ENCODE measurements at regions not wholly inside any gene's neighbourhood (a gene's known extent, or its start where the extent isn't known, plus 50 kb on each side); places are given as distances from the start of the nearest gene placed in this dataset.

GRCh38 chr3:75001330-75001729, 386.9 kb upstream of the CNTN3 start:
- no peak for ATAC-seq
- TF ChIP-seq, protein P1, sequence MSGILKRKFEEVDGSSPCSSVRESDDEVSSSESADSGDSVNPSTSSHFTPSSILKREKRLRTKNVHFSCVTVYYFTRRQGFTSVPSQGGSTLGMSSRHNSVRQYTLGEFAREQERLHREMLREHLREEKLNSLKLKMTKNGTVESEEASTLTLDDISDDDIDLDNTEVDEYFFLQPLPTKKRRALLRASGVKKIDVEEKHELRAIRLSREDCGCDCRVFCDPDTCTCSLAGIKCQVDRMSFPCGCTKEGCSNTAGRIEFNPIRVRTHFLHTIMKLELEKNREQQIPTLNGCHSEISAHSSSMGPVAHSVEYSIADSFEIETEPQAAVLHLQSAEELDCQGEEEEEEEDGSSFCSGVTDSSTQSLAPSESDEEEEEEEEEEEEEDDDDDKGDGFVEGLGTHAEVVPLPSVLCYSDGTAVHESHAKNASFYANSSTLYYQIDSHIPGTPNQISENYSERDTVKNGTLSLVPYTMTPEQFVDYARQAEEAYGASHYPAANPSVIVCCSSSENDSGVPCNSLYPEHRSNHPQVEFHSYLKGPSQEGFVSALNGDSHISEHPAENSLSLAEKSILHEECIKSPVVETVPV (CRISPR knock-in tag; IDR thresholded peaks at IDR 0.05) = no peak
- TF ChIP-seq RARB (CRISPR knock-in tag; IDR thresholded peaks at IDR 0.05) = no peak
- TF ChIP-seq ZNF70 (CRISPR knock-in tag; IDR thresholded peaks at IDR 0.05) = no peak
- no peak for TF ChIP-seq ZNF8 (CRISPR knock-in tag; IDR thresholded peaks at IDR 0.05)
- TF ChIP-seq ZC3H10 (CRISPR knock-in tag; IDR thresholded peaks at IDR 0.05) = no peak
- TF ChIP-seq, protein P2, sequence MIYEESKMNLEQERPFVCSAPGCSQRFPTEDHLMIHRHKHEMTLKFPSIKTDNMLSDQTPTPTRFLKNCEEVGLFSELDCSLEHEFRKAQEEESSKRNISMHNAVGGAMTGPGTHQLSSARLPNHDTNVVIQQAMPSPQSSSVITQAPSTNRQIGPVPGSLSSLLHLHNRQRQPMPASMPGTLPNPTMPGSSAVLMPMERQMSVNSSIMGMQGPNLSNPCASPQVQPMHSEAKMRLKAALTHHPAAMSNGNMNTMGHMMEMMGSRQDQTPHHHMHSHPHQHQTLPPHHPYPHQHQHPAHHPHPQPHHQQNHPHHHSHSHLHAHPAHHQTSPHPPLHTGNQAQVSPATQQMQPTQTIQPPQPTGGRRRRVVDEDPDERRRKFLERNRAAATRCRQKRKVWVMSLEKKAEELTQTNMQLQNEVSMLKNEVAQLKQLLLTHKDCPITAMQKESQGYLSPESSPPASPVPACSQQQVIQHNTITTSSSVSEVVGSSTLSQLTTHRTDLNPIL (CRISPR knock-in tag; IDR thresholded peaks at IDR 0.05; ENCODE audit: low read depth) = no peak
- TF ChIP-seq, protein P3, sequence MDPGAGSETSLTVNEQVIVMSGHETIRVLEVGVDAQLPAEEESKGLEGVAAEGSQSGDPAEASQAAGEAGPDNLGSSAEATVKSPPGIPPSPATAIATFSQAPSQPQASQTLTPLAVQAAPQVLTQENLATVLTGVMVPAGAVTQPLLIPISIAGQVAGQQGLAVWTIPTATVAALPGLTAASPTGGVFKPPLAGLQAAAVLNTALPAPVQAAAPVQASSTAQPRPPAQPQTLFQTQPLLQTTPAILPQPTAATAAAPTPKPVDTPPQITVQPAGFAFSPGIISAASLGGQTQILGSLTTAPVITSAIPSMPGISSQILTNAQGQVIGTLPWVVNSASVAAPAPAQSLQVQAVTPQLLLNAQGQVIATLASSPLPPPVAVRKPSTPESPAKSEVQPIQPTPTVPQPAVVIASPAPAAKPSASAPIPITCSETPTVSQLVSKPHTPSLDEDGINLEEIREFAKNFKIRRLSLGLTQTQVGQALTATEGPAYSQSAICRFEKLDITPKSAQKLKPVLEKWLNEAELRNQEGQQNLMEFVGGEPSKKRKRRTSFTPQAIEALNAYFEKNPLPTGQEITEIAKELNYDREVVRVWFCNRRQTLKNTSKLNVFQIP (CRISPR knock-in tag; IDR thresholded peaks at IDR 0.05; ENCODE audit: borderline replicate concordance, low read depth) = no peak

DNA sequence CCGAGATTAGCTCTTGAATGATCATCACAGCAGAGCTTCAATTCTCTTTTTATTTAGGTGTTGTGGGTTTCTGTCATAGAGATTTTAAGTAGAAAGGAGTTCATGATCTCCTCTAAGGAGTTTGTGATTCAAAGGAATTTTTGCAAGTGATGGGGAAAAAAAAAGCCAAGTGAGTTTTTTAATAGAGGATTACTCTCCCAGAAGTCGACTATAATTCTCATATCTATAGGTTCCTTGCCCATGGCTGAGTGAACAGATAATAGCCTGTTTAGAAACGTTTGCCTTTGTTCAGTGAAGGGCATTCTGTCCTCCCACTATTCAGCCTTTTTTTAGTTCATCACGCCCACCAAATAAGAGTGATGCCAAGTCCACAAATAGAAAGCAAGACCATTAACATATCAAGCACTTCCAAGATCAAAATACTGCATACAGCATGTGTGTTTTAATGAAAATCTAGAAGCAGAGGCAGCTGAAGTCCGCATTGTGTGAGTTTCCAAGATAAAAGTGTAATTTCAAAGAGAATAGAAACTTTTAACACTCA, 398.4 kb upstream of the CNTN3 start:
- no peak for TF ChIP-seq PPARA (CRISPR knock-in tag; IDR thresholded peaks at IDR 0.05; ENCODE audit: borderline replicate concordance)
- TF ChIP-seq, protein P3 (CRISPR knock-in tag; IDR thresholded peaks at IDR 0.05; ENCODE audit: borderline replicate concordance, low read depth) = no peak
- no peak for TF ChIP-seq ZNF8 (CRISPR knock-in tag; IDR thresholded peaks at IDR 0.05)
- no peak for ATAC-seq

- ATAC-seq = no peak
- TF ChIP-seq, protein P2 (CRISPR knock-in tag; IDR thresholded peaks at IDR 0.05; ENCODE audit: low read depth) = no peak
- no peak for TF ChIP-seq ARNTL (CRISPR knock-in tag; IDR thresholded peaks at IDR 0.05; ENCODE audit: borderline replicate concordance, low read depth)
Observed at GRCh38 chr3:75014008-75014407, 399.5 kb upstream of the CNTN3 start.

DNA sequence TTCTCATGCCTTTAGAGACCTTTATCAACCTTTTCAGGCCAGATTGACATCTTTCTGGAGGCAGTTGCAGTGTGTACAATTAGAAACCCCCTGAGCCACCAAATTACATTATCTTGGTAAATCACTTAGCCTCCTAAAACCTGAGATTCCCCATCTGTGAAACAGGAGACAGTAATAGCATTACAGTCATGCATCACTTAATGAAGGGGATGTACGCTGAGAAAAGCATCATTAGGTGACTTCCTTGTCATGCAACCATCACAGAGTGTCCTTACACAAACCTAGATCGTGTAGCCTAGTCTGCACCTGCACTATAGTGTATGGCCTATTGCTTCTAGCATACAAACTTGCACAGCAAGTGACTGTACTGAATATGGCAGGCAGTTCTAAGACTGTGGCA, 400.8 kb upstream of the CNTN3 start:
- no peak for ATAC-seq
- TF ChIP-seq, protein P2 (CRISPR knock-in tag; IDR thresholded peaks at IDR 0.05; ENCODE audit: low read depth) = no peak
- TF ChIP-seq BACH2 (CRISPR knock-in tag; IDR thresholded peaks at IDR 0.05; ENCODE audit: borderline replicate concordance) = no peak
- TF ChIP-seq TOX (CRISPR knock-in tag; IDR thresholded peaks at IDR 0.05; ENCODE audit: borderline replicate concordance) = no peak
- TF ChIP-seq CSDC2 (CRISPR knock-in tag; IDR thresholded peaks at IDR 0.05) = no peak
- no peak for TF ChIP-seq ZNF565 (CRISPR knock-in tag; conservative IDR thresholded peaks at IDR 0.05; ENCODE audit: low read depth)
- no peak for TF ChIP-seq OSR1 (CRISPR knock-in tag; IDR thresholded peaks at IDR 0.05)
- TF ChIP-seq, protein P3 (CRISPR knock-in tag; IDR thresholded peaks at IDR 0.05; ENCODE audit: borderline replicate concordance, low read depth) = no peak
- no peak for TF ChIP-seq ZC3H10 (CRISPR knock-in tag; IDR thresholded peaks at IDR 0.05)
- no peak for TF ChIP-seq TSHZ2 (CRISPR knock-in tag; IDR thresholded peaks at IDR 0.05)
- TF ChIP-seq TCF4 (CRISPR knock-in tag; IDR thresholded peaks at IDR 0.05; ENCODE audit: borderline replicate concordance) = no peak

All from SK-N-SH treated with all-trans-retinoic acid at 6 μM for 48 hours (cell line).